ENCODE measurements at regions not wholly inside any gene's neighbourhood (a gene's known extent, or its start where the extent isn't known, plus 50 kb on each side); places are given as distances from the start of the nearest gene placed in this dataset.
"Not testable (repeated sequence)": the region's sequence is repeated elsewhere in the genome, so short reads cannot be mapped to it uniquely, and the experiment has no call there.

GRCh38 chr7:25454020-25454419, 225.7 kb upstream of the NPVF start:
- DNase-seq (ENCODE audit: low spot score): no peak

DNA sequence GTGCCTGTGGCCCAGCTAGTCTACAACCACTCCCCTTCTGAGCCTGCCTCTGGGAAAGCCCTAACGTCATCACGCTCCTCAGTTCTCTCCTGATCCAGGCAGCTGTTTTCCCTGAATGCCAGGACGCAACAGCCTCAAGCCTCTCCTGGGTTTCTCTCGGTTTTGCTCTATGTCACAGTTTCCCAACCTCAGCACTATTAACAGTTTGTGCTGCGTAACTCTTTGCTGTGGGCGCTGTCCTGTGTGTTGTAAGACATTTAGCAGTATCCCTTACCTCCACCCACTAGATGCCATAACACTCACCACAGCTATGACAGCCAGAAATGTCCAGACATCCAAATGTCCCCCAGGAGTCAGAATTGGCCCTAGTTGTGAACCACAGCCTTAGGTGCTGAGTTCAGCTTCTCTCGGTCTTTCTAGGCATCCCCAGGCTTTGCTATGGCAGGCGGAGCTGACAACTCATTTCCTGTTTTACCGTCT, 226.3 kb upstream of the NPVF start:
- DNase-seq (ENCODE audit: low spot score): no peak

DNA sequence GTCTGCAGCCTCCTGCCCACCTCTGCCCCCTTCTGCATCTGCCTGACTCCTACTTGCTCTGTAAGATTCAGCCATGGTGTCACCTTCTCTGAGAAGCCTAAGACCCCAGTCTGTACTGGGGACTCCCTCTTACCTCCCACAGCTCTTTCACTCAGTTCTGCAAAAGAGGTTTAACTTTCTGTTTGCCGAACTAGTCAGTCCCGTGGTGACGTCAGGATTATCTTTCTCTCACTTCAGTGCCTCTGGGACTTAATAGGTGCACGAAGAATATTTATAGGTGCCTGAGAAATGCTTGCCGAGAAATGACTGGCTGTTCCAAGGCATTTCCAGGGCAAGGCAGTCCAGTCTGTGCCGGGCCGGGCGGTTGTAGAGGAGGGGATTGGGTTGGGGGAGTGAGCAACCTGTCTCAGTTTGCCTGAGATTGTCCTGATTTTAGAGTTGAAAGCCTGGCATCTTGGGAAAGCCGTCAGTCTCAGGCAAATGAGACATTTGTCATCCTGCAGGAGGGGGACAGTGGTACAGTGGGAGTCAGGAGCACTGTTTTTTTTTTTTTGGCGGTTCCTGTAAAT, 227.5 kb upstream of the NPVF start:
- DNase-seq (ENCODE audit: low spot score): no peak

- no peak for DNase-seq (ENCODE audit: low spot score)
Measured at GRCh38 chr7:25456467-25457171, 228.3 kb upstream of the NPVF start.

- DNase-seq (ENCODE audit: low spot score): no peak
Measured at GRCh38 chr7:25459057-25459456, 230.8 kb upstream of the NPVF start.

DNA sequence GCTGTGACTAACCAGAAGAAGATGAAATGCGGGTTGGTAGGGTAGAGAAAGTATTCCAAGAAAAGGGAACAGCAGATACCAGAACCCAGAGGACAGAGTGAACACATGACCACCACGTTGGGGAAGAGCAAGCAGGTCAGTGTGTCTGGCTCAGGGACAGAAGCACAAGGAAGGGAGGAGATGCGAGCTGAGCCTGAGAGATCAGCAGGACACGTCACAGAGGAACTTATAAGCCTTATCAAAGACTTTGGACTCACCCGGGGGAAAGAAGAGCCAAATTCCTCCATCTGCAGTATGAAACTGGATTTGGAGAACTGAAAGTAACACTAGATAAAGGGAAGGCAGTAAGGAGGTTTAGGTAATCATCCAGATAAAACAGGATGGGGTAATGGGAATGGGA, 232.1 kb upstream of the NPVF start:
- DNase-seq (ENCODE audit: low spot score): no peak

GRCh38 chr7:25469669-25470068, 241.4 kb upstream of the NPVF start:
- DNase-seq (ENCODE audit: low spot score): no peak

DNA sequence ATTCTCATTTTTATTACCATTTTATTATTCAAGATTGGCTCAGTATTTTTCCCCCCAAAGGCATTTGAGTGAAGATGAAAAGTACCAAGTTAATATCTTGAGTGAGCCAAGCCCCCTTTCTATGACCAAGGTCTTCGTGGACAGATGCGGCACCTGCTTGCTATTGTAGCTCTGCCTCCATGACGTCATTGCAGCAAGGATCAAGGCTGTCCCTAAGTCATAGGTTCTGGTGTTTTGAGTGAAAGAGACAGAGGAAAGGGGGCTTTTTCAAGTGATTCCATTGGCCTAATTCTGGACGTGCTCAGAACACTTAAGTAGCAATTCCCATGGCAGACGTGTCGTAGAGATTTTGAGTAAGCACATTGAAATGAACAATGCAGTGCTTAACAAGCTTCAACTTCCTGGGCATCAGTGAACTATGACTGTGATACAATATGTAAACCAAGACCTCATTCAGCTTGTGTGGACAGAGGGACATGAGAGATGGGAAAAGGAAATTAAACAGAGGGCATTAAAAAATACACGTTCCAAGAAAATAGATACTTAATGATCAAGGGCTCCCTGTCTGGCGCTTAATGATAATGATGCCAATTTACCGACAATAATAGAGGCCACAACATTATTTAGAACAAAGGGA, 248.7 kb upstream of the NPVF start:
- DNase-seq (ENCODE audit: low spot score): no peak

- not testable (repeated sequence) for DNase-seq (ENCODE audit: low spot score)
Measured at GRCh38 chr7:25478221-25478620, 249.9 kb upstream of the NPVF start.

- no peak for DNase-seq (ENCODE audit: low spot score)
Measured at GRCh38 chr7:25478925-25479324, 250.6 kb upstream of the NPVF start.

DNA sequence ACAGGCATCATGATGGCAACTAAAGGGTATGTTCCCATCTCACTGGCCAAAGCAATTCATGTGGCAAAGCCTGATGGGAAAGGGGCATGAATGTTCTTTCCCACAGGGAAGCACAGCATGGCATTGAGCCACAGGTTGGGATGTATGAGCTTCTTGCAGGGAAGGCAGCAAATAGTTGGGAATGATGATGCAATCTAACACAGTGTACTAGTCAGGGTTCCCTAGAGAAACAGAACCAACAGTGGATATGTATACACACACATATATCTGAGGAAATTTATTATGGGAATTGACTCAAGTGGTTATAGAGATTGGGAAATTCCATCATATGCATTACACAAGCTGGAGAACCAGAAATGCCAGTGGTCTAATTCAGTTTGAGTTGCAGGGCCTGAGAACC, 253.6 kb upstream of the NPVF start:
- no peak for DNase-seq (ENCODE audit: low spot score)

GRCh38 chr7:25482631-25483030, 254.3 kb upstream of the NPVF start:
- DNase-seq (ENCODE audit: low spot score): no peak

- no peak for DNase-seq (ENCODE audit: low spot score)
Measured at GRCh38 chr7:25485026-25485425, 256.7 kb upstream of the NPVF start.

- DNase-seq (ENCODE audit: low spot score): no peak
Measured at GRCh38 chr7:25486656-25487055, 258.4 kb upstream of the NPVF start.

DNA sequence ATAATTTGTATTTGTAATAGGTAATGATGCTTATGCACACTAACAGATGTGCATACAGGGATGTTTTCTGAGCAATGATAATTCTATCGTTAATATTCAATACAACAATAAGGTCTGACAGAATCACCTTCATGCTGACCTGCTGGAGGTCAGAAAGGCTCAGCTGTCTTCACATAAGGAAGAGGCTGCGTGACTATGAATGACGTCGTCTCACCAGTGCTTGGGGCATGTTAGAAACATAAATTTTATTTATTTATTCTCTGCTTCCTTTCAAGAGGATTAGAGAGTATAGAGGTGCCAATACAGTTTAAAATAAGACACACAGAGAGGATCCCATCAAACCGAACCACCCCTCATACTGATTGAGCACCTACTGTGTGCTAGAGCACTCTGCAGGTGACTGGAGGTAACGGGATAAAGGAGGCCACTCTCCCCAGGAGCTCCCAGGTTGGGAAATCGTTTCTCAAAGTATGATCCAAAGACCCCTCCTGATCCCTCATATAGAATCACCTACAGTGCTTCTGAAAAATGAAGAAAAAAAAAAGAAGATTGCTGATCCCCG, 265.6 kb upstream of the NPVF start:
- no peak for DNase-seq (ENCODE audit: low spot score)

GRCh38 chr7:25494896-25495295, 266.6 kb upstream of the NPVF start:
- DNase-seq (ENCODE audit: low spot score): no peak

DNA sequence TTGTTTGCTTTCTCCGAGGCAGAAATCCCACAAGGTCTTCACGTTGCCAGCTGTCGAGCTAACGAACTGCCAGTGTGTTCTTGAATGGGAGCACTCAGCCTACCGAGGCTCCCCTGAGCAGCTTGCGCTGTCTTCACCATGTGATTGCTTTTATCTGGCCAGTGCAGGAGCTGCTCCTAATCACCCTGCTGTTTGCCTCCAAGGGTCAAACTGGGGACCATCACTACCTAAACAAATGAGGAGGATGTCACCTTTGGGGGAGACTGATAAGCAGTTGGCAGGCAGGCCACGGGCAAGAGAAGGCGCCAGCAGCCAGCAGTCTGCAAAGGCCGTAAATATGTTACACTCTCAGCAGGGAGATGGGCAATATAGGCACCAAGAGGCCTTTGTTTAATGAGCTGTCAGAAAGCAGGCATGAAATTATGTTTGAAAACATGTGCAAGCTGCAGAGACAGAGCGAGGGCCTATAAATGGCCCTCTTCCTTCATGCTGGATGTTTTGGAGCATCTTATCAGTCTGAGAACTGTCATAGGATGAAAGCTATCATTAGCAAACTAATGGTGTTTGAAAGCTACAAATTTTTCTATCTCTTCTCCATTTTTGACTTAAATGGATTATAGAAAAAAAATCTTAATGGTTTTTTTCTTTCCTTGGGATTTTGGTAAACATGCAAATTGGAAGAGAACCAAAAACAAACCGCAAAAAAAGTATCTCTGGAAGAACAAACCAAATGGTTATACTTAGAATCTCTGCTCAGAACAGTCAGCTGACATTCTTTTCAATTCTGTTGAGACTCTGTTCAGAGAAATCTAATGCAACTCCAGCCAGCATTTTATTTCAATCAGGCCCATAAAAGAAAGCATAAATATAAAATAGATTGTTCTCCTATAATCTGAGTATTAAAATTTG, 267.3 kb upstream of the NPVF start:
- DNase-seq (ENCODE audit: low spot score): no peak

- peak; percentile 15 for DNase-seq (ENCODE audit: low spot score)
Measured at GRCh38 chr7:25496476-25497368, 268.4 kb upstream of the NPVF start.

GRCh38 chr7:25500393-25500921, 272.2 kb upstream of the NPVF start:
- DNase-seq (ENCODE audit: low spot score): no peak

GRCh38 chr7:25503306-25503705, 275.0 kb upstream of the NPVF start:
- no peak for DNase-seq (ENCODE audit: low spot score)

Measured in CD4-positive, alpha-beta T cell treated with Interleukin-6 at 100 ng/mL for 8 hours (primary cell).